Ascending aorta (tissue), 2 donors: ENCODE measurements at regions not wholly inside any gene's neighbourhood (a gene's known extent, or its start where the extent isn't known, plus 50 kb on each side); places are given as distances from the start of the nearest gene placed in this dataset.

Experiments used
- DNase-seq, 2 donors: peaks; one replicate each; pipeline ENCODE4 v3.0.0-alpha.2; 2019; ENCODE audit warnings: low spot score in 2 of 2
- H3K27ac ChIP-seq, 2 donors: fragments of 200-600 bp; sonication (generic); one replicate each; pipeline ENCODE4 v1.5.1; 2016 to 2017; ENCODE audit warnings: mild to moderate bottlenecking in 1 of 2
- H3K27me3 ChIP-seq: fragments of 200-600 bp; sonication (generic); one replicate; pipeline ENCODE4 v1.5.1; 2017
- H3K36me3 ChIP-seq, 2 donors: fragments of 200-600 bp; sonication (generic); one replicate each; pipeline ENCODE4 v1.5.1; 2016
- H3K4me1 ChIP-seq, 2 donors: fragments of 200-600 bp; sonication (generic); one replicate each; pipeline ENCODE4 v1.5.1; 2016 to 2017; ENCODE audit warnings: mild to moderate bottlenecking in 1 of 2
- H3K4me3 ChIP-seq, 2 donors: fragments of 200-600 bp; sonication (generic); one replicate each; pipeline ENCODE4 v1.5.1; 2016 to 2017; ENCODE audit warnings: mild to moderate bottlenecking in 1 of 2
- H3K9me3 ChIP-seq, 2 donors: fragments of 200-600 bp; sonication (generic); one replicate each; pipeline ENCODE4 v1.5.1; 2016
- intact Hi-C: fragments of 100-400 bp; cut with DNase I; formaldehyde crosslinking; loops from one replicate; pipeline ENCODE4 v1.15.1; 2023
- TF ChIP-seq, protein P1 (sequence below), 3 experiments: fragments of 200-600 bp in 2 of 3; fragments of 450-650 bp in 1 of 3; sonication (generic) in 2 of 3; IDR thresholded peaks; one replicate each; pipeline ENCODE4 v1.5.1; 2016 to 2019; ENCODE audit warnings: antibody characterized with exemption in 3 of 3, mild to moderate bottlenecking in 1 of 3, moderate library complexity in 1 of 3

DNA sequence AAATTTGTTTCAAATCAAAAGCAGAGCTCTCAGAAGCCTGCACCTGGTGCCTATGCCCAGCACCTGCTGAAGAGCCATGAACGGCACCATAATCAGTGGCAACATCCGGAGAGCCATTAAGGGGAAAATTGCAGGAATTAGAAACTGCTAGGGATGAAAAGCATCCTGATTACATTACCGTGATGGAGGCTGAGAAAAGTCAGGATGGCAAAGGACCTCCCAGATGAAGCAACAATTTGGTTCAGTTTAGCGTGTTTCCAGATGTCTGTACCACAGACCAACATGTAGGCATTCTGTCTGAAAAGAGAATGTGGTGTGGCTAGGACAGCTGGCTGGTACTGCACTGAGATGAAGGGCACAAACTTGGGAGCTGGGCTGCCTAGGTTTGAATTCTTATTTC is 106.1 kb downstream of the EOMES start:
- TF ChIP-seq, protein P1, sequence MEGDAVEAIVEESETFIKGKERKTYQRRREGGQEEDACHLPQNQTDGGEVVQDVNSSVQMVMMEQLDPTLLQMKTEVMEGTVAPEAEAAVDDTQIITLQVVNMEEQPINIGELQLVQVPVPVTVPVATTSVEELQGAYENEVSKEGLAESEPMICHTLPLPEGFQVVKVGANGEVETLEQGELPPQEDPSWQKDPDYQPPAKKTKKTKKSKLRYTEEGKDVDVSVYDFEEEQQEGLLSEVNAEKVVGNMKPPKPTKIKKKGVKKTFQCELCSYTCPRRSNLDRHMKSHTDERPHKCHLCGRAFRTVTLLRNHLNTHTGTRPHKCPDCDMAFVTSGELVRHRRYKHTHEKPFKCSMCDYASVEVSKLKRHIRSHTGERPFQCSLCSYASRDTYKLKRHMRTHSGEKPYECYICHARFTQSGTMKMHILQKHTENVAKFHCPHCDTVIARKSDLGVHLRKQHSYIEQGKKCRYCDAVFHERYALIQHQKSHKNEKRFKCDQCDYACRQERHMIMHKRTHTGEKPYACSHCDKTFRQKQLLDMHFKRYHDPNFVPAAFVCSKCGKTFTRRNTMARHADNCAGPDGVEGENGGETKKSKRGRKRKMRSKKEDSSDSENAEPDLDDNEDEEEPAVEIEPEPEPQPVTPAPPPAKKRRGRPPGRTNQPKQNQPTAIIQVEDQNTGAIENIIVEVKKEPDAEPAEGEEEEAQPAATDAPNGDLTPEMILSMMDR (IDR thresholded peaks at IDR 0.05), result no peak
- no peaks in the 10 kb centered on the region for H3K36me3 ChIP-seq
- H3K4me3 ChIP-seq, result no peak overlapping the region
- peaks cover 7 to 10% of the 10 kb centered on the region in 2 donors for H3K9me3 ChIP-seq
- H3K4me1 ChIP-seq, result peaks cover 0 to 4% of the 10 kb centered on the region in 2 donors
- intact Hi-C loops, result no loop called here
- DNase-seq, result no peak
- peak overlapping the region; percentile 6 to 37 for H3K27ac ChIP-seq
- H3K27me3 ChIP-seq, result no peaks in the 10 kb centered on the region

DNA sequence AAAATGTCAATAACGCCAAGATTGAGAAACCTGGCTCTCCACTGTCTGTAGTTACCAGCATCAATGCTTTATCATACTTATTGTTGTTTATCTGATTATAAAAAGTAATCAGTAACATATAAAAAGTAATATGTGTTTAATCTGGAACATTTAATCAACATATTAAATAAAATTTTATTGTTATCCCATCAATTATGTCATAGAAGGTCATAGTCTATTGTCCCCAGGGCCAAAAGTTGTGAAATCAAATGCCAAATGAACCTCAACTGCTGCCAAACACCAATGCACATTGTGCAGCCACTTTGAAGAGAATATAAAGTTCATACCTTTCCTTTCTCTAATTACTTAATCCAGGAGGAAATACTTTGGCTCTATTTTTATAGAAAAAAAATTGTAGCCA is 106.6 kb downstream of the EOMES start:
- H3K4me1 ChIP-seq, result peaks cover 0 to 4% of the 10 kb centered on the region in 2 donors
- H3K4me3 ChIP-seq, result no peak overlapping the region
- no peaks in the 10 kb centered on the region for H3K27me3 ChIP-seq
- peak overlapping the region; percentile 6 to 37 for H3K27ac ChIP-seq
- H3K36me3 ChIP-seq, result no peaks in the 10 kb centered on the region
- intact Hi-C loops, result no loop called here
- DNase-seq, result no peak
- TF ChIP-seq, protein P1 (IDR thresholded peaks at IDR 0.05), result no peak
- peaks cover 7 to 10% of the 10 kb centered on the region in 2 donors for H3K9me3 ChIP-seq

DNA sequence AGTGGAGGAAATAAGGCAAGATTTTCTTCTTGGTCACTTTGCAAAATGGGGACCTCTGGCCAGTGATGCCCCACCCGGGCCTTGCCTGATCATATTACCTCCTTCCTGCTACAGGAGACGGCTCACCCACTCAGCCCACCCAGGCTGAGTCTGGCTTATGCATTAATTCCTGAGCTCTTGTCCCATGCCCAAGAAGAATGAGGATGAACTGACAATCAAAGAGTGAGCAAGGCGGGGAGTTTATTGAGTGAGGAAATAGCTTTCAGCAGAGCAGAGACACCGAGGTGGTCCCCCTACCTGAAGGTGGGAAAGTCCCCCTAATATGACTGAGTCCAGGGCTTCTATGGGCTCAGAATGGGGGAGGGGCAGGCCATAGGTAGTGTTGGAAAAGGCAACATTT is 107.5 kb downstream of the EOMES start:
- no peaks in the 10 kb centered on the region for H3K27me3 ChIP-seq
- H3K9me3 ChIP-seq, result peaks cover 7 to 10% of the 10 kb centered on the region in 2 donors
- DNase-seq, result no peak
- H3K27ac ChIP-seq, result peak overlapping the region; percentile 80 to 82
- intact Hi-C loops, result no loop called here
- H3K4me3 ChIP-seq, result no peak overlapping the region
- peaks cover 0 to 4% of the 10 kb centered on the region in 2 donors for H3K4me1 ChIP-seq
- H3K36me3 ChIP-seq, result no peaks in the 10 kb centered on the region
- TF ChIP-seq, protein P1 (IDR thresholded peaks at IDR 0.05), result no peak

DNA sequence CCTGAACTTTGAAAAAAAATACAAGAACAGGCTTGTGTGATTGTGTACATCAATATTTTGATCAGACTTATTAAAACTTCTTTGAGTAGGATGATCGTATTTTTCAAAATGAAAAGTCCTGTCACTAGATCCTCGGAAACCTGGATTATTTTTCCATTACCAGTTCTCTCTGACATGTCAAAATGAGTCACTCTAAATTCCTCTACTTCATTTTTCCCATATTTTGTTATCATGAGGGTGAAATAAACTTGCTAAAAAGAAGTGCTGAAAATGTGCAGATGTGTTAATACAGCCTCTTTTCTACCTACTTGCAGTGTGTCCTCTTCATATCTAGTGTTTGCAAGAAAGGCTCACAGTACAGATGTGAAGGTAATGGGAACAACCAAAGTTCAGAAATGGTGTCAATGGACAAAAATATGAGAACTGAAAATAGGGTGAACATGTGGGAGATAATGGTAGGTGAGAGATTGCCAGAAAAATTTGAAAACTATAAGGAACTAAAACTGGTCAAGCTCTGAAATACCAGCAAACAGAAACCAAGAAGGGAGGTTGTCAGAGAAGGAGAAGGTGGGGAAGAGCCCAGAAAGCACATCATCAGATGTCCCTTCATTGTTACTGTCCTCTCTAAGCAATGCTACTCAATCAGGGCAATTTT is 108.2 kb downstream of the EOMES start:
- Histone ChIP-seq H3K4me1 (peaks cover 0 to 4% of the 10 kb centered on the region in 2 donors), H3K27ac (peak overlapping the region; percentile 80 to 82), H3K9me3 (peaks cover 7 to 10% of the 10 kb centered on the region in 2 donors), H3K4me3 (no peak overlapping the region), H3K27me3 (no peaks in the 10 kb centered on the region), H3K36me3 (no peaks in the 10 kb centered on the region)
- TF ChIP-seq, protein P1 (IDR thresholded peaks at IDR 0.05), result no peak
- DNase-seq, result no peak
- intact Hi-C loops, result no loop called here

DNA sequence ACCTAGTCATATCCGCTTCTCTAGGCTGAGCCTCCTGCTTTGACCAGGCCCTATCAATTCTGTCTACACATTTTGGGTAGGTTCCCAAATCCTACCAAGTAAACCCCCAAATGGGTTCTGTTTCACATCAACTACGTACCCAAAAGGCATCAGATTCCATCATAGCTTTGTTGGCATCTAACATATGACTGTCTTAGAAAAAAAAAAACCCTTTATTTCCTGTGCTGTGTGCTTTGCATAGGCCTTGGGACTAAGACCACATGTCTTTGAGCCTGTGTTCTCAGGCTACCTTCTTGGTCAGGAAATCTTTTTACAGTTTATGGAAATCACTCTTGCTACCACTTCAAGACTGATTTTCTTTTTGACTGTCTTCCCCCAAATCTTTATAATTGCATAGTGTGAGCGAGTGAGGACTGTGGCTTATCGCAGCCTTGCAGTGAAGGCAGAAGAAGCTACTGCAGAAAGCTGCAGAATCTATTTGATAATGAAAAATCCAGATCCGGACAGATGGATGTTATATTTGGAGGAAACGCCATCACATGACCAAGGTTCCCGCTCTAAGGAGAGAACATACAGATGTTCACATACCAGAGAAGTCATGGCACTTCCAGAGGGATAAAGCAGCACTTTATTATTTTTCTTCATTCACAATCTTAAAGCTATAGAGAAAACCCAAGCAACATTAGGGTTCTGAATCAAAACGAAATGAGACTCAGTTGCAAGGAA is 111.2 kb downstream of the EOMES start:
- H3K4me3 ChIP-seq, result no peak overlapping the region

More for the DNA sequence above, 111.2 kb downstream of the EOMES start:
- TF ChIP-seq, protein P1 (IDR thresholded peaks at IDR 0.05), result no peak
- intact Hi-C loops, result no loop called here
- Histone ChIP-seq H3K27ac (no peak overlapping the region), H3K27me3 (no peaks in the 10 kb centered on the region), H3K9me3 (peaks cover 7 to 10% of the 10 kb centered on the region in 2 donors), H3K36me3 (no peaks in the 10 kb centered on the region), H3K4me1 (peaks cover 0 to 4% of the 10 kb centered on the region in 2 donors)
- no peak for DNase-seq
